PFSK-1 (cell line): ENCODE measurements at regions not wholly inside any gene's neighbourhood (a gene's known extent, or its start where the extent isn't known, plus 50 kb on each side); places are given as distances from the start of the nearest gene placed in this dataset.

ENCODE experiments used
- POLR2AphosphoS5 ChIP-seq: IDR thresholded peaks from 2 replicates; pipeline ENCODE4 v1.6.1; 2012; ENCODE audit warnings: low read depth, mild to moderate bottlenecking, control low read depth, low read length, moderate library complexity
- SIN3A ChIP-seq: IDR thresholded peaks from 2 replicates; pipeline ENCODE4 v1.6.1; 2012; ENCODE audit warnings: mild to moderate bottlenecking, low read length, moderate library complexity, borderline replicate concordance; ENCODE audit not compliant: insufficient read depth

- TF ChIP-seq SIN3A: no peak
- no peak for TF ChIP-seq POLR2AphosphoS5
Observed at GRCh38 chr6:12393100-12393499, 102.9 kb downstream of the EDN1 start.
